Stomach (tissue), 8 donors: ENCODE measurements at regions not wholly inside any gene's neighbourhood (a gene's known extent, or its start where the extent isn't known, plus 50 kb on each side); places are given as distances from the start of the nearest gene placed in this dataset.

Experiments
- DNase-seq, 2 donors: peaks; one replicate each; pipeline versions ENCODE4 v3.0.0 to v3.0.0-alpha.2; 2013 to 2019
- H3K27ac ChIP-seq, 5 donors: fragments of 200-600 bp in 4 of 5; sonication (generic) in 4 of 5; one replicate each; pipeline ENCODE4 v1.5.1; 2013 to 2019; ENCODE audit warnings: mild to moderate bottlenecking in 1 of 5, moderate library complexity in 1 of 5
- H3K27me3 ChIP-seq, 3 donors: fragments of 200-600 bp; sonication (generic); one replicate each; pipeline ENCODE4 v1.5.1; 2017 to 2019; ENCODE audit warnings: mixed run types in 1 of 3
- H3K36me3 ChIP-seq, 4 donors: fragments of 200-600 bp; sonication (generic); 1 replicate in 3 of 4; 2 replicates in 1 of 4; pipeline ENCODE4 v1.5.1; 2016 to 2019
- H3K4me1 ChIP-seq, 4 donors: fragments of 200-600 bp; sonication (generic); one replicate each; pipeline ENCODE4 v1.5.1; 2016 to 2019
- H3K4me3 ChIP-seq, 4 donors: fragments of 200-600 bp; sonication (generic) in 3 of 4; one replicate each; pipeline ENCODE4 v1.5.1; 2016 to 2019; ENCODE audit warnings: mild to moderate bottlenecking in 1 of 4
- H3K9me3 ChIP-seq, 4 donors: fragments of 200-600 bp; sonication (generic); one replicate each; pipeline ENCODE4 v1.5.1; 2016 to 2019
- CTCF ChIP-seq, 7 experiments: fragments of 450-650 bp in 4 of 7; fragments of 200-600 bp in 3 of 7; sonication (generic) in 3 of 7; IDR thresholded peaks; one replicate each; pipeline ENCODE4 v1.5.1; 2016 to 2019; ENCODE audit warnings: antibody characterized with exemption in 7 of 7, control low read depth in 2 of 7, mild to moderate bottlenecking in 1 of 7
- EP300 ChIP-seq: sonication (generic); formaldehyde crosslinking; IDR thresholded peaks from one replicate; pipeline ENCODE4 v1.6.1; 2017; ENCODE audit warnings: antibody characterized with exemption
- POLR2A ChIP-seq, 4 donors: fragments of 450-650 bp; IDR thresholded peaks; one replicate each; pipeline ENCODE4 v1.6.1; 2016; ENCODE audit warnings: antibody characterized with exemption in 4 of 4, control low read depth in 2 of 4, mild to moderate bottlenecking in 1 of 4, moderate library complexity in 1 of 4
- POLR2AphosphoS5 ChIP-seq, 3 donors: sonication (generic); formaldehyde crosslinking; IDR thresholded peaks; one replicate each; pipeline ENCODE4 v1.6.1; 2016; ENCODE audit warnings: antibody characterized with exemption in 3 of 3
- WGBS, 5 donors: extraction: QIAGEN DNeasy Blood & Tissue Kit in 3 of 5; methylation state at CpG; one replicate each; pipeline versions ENCODE4 v1.1.5 to v1.1.7; 2013 to 2018; 5-methylcytosine and 5-hydroxymethylcytosine counted together
- intact Hi-C: fragments of 100-400 bp; cut with DNase I; formaldehyde crosslinking; loops from one replicate; pipeline ENCODE4 v1.15.1; 2023; ENCODE audit warnings: low total_unique reads
- donor health status: healthy with polysubstance abuse.
- donor health status: Bipolar disorder and iron deficiency.
- donor health status: healthy.

- TF ChIP-seq POLR2A (IDR thresholded peaks at IDR 0.05), result no peak
- no peak for TF ChIP-seq POLR2AphosphoS5 (IDR thresholded peaks at IDR 0.05)
- TF ChIP-seq EP300, result no peak
- TF ChIP-seq CTCF (IDR thresholded peaks at IDR 0.05), result no peak
- Histone ChIP-seq H3K4me1 (no peaks in the 10 kb centered on the region), H3K9me3 (no peaks in the 10 kb centered on the region), H3K4me3 (no peak overlapping the region), H3K36me3 (no peaks in the 10 kb centered on the region), H3K27me3 (no peaks in the 10 kb centered on the region), H3K27ac (no peak overlapping the region)
- intact Hi-C loops, result no loop called here
- no peak for DNase-seq
- WGBS, 5 donors, result 35 to 51% (median 46%) methylated on average over 2 of the region's 2 CpGs
Observed at GRCh38 chr13:103324641-103325040, 258.4 kb upstream of the SLC10A2 start.

- intact Hi-C loops, result no loop called here
- H3K27me3 ChIP-seq, result no peaks in the 10 kb centered on the region
- H3K27ac ChIP-seq, result no peak overlapping the region
- 64 to 90% (median 84%) methylated on average over 2 of the region's 2 CpGs for WGBS, 5 donors
- no peaks in the 10 kb centered on the region for H3K9me3 ChIP-seq
- no peaks in the 10 kb centered on the region for H3K4me1 ChIP-seq
- no peak for DNase-seq
- no peak for TF ChIP-seq POLR2A (IDR thresholded peaks at IDR 0.05)
- no peak for TF ChIP-seq EP300
- TF ChIP-seq POLR2AphosphoS5 (IDR thresholded peaks at IDR 0.05), result no peak
- no peak for TF ChIP-seq CTCF (IDR thresholded peaks at IDR 0.05)
- no peak overlapping the region for H3K4me3 ChIP-seq
- H3K36me3 ChIP-seq, result no peaks in the 10 kb centered on the region
Observed at GRCh38 chr13:103315711-103316110, 249.5 kb upstream of the SLC10A2 start.

GRCh38 chr13:103312467-103312866, 246.2 kb upstream of the SLC10A2 start:
- Histone ChIP-seq H3K4me3 (no peak overlapping the region), H3K9me3 (no peaks in the 10 kb centered on the region), H3K27ac (no peak overlapping the region), H3K27me3 (no peaks in the 10 kb centered on the region), H3K36me3 (no peaks in the 10 kb centered on the region), H3K4me1 (no peaks in the 10 kb centered on the region)
- WGBS, 5 donors, result 81 to 93% (median 87%) methylated on average over 2 of the region's 2 CpGs
- intact Hi-C loops, result no loop called here
- TF ChIP-seq POLR2AphosphoS5 (IDR thresholded peaks at IDR 0.05) (no peak), EP300 (no peak), CTCF (IDR thresholded peaks at IDR 0.05) (no peak), POLR2A (IDR thresholded peaks at IDR 0.05) (no peak)
- DNase-seq, result no peak

- H3K36me3 ChIP-seq, result no peaks in the 10 kb centered on the region
- no peak overlapping the region for H3K27ac ChIP-seq
- no peak overlapping the region for H3K4me3 ChIP-seq
- H3K27me3 ChIP-seq, result no peaks in the 10 kb centered on the region
- TF ChIP-seq EP300 (no peak), CTCF (IDR thresholded peaks at IDR 0.05) (no peak), POLR2AphosphoS5 (IDR thresholded peaks at IDR 0.05) (no peak), POLR2A (IDR thresholded peaks at IDR 0.05) (no peak)
- DNase-seq, result no peak
- no peaks in the 10 kb centered on the region for H3K4me1 ChIP-seq
- no peaks in the 10 kb centered on the region for H3K9me3 ChIP-seq
- intact Hi-C loops, result no loop called here
- 46 to 59% (median 52%) methylated on average over 4 of the region's 4 CpGs for WGBS, 5 donors
Observed at GRCh38 chr13:103308667-103309066, 242.4 kb upstream of the SLC10A2 start.
